Neuronal stem cell (in vitro differentiated cells): ENCODE measurements at regions not wholly inside any gene's neighbourhood (a gene's known extent, or its start where the extent isn't known, plus 50 kb on each side); places are given as distances from the start of the nearest gene placed in this dataset.

ENCODE experiments used
- DNase-seq: peaks from one replicate; pipeline ENCODE4 v3.0.0-alpha.2; 2013; ENCODE audit warnings: low spot score
- H2AFZ ChIP-seq: one replicate; pipeline ENCODE4 v1.6.1; 2013; ENCODE audit warnings: mild to moderate bottlenecking, low read length, inconsistent platforms
- H2AK5ac ChIP-seq: 2 replicates; pipeline ENCODE4 v1.6.1; 2013; ENCODE audit warnings: low read depth, mild to moderate bottlenecking, inconsistent platforms, low read length, moderate library complexity, mixed read lengths
- H2BK120ac ChIP-seq: 2 replicates; pipeline ENCODE4 v1.6.1; 2013; ENCODE audit warnings: low read depth, mild to moderate bottlenecking, inconsistent platforms, low read length, moderate library complexity, mixed read lengths
- H2BK12ac ChIP-seq: one replicate; pipeline ENCODE4 v1.6.1; 2013; ENCODE audit warnings: low read length, inconsistent platforms
- H2BK15ac ChIP-seq: 2 replicates; pipeline ENCODE4 v1.6.1; 2013; ENCODE audit warnings: mild to moderate bottlenecking, low read length, inconsistent platforms, mixed read lengths
- H2BK5ac ChIP-seq: one replicate; pipeline ENCODE4 v1.6.1; 2013; ENCODE audit warnings: inconsistent platforms, mild to moderate bottlenecking, low read length, moderate library complexity
- H3K14ac ChIP-seq: one replicate; pipeline ENCODE4 v1.6.1; 2013; ENCODE audit warnings: low read length, inconsistent platforms
- H3K18ac ChIP-seq: 2 replicates; pipeline ENCODE4 v1.6.1; 2013; ENCODE audit warnings: low read length, inconsistent platforms
- H3K23ac ChIP-seq: 2 replicates; pipeline ENCODE4 v1.6.1; 2013; ENCODE audit warnings: low read depth, mild to moderate bottlenecking, mixed read lengths, low read length, inconsistent platforms; ENCODE audit not compliant: poor library complexity
- H3K27ac ChIP-seq: replicated peaks from 3 replicates; pipeline ENCODE4 v1.5.1; 2013; ENCODE audit warnings: low read length, inconsistent platforms
- H3K27me3 ChIP-seq, 3 experiments: 2 replicates each; pipeline ENCODE4 v1.6.1; 2013; ENCODE audit warnings: low read length in 3 of 3, mild to moderate bottlenecking in 2 of 3, inconsistent platforms in 1 of 3, low read depth in 1 of 3, mixed read lengths in 1 of 3, moderate library complexity in 1 of 3; ENCODE audit not compliant: control insufficient read depth in 3 of 3, insufficient read depth in 3 of 3
- H3K36me3 ChIP-seq, 2 donors: replicated peaks in 1 of 2; 2 replicates each; pipeline ENCODE4 v1.6.1; 2013; ENCODE audit warnings: low read length in 2 of 2; ENCODE audit not compliant: control insufficient read depth in 2 of 2, insufficient read depth in 2 of 2
- H3K4ac ChIP-seq: 2 replicates; pipeline ENCODE4 v1.6.1; 2013; ENCODE audit warnings: inconsistent platforms, mild to moderate bottlenecking, low read length, moderate library complexity
- H3K4me1 ChIP-seq, 2 donors: 1 replicate in 1 of 2; 2 replicates in 1 of 2; pipeline ENCODE4 v1.6.1; 2013; ENCODE audit warnings: low read length in 2 of 2, low read depth in 1 of 2; ENCODE audit not compliant: control insufficient read depth in 2 of 2, insufficient read depth in 1 of 2
- H3K4me2 ChIP-seq: one replicate; pipeline ENCODE4 v1.6.1; 2013; ENCODE audit warnings: mild to moderate bottlenecking, low read length, inconsistent platforms; ENCODE audit not compliant: insufficient read depth, poor library complexity, severe bottlenecking
- H3K4me3 ChIP-seq, 2 donors: 2 replicates each; pipeline ENCODE4 v1.5.1; 2013; ENCODE audit warnings: low read length in 2 of 2, mild to moderate bottlenecking in 2 of 2, inconsistent platforms in 1 of 2, moderate library complexity in 1 of 2
- H3K79me1 ChIP-seq: one replicate; pipeline ENCODE4 v1.6.1; 2013; ENCODE audit warnings: low read depth, mild to moderate bottlenecking, inconsistent platforms, low read length, moderate library complexity
- H3K9ac ChIP-seq: one replicate; pipeline ENCODE4 v1.6.1; 2013; ENCODE audit warnings: mild to moderate bottlenecking, low read depth, low read length, inconsistent platforms; ENCODE audit not compliant: poor library complexity
- H3K9me3 ChIP-seq, 2 donors: replicated peaks in 1 of 2; 2 replicates each; pipeline versions ENCODE3 to v1.6.1; 2013; ENCODE audit warnings: low read length in 2 of 2, mild to moderate bottlenecking in 2 of 2, inconsistent platforms in 1 of 2, low read depth in 1 of 2, mixed read lengths in 1 of 2, moderate library complexity in 1 of 2; ENCODE audit not compliant: control insufficient read depth in 2 of 2, insufficient read depth in 1 of 2
- H4K8ac ChIP-seq: one replicate; pipeline ENCODE4 v1.6.1; 2013; ENCODE audit warnings: low read depth, mild to moderate bottlenecking, inconsistent platforms, low read length, moderate library complexity
- H4K91ac ChIP-seq: one replicate; pipeline ENCODE4 v1.6.1; 2013; ENCODE audit warnings: low read length, low read depth, mild to moderate bottlenecking, inconsistent platforms; ENCODE audit not compliant: poor library complexity
- WGBS, 2 donors: extraction: QIAGEN DNeasy Blood & Tissue Kit; methylation state at CpG; one replicate each; pipeline ENCODE4 v1.1.7; 2013; ENCODE audit warnings: missing lambda C conversion rate in 2 of 2, mixed read lengths in 1 of 2; ENCODE audit not compliant: insufficient read length in 2 of 2, insufficient replicate concordance in 1 of 2; ENCODE audit errors: extremely low coverage in 2 of 2; 5-methylcytosine and 5-hydroxymethylcytosine counted together

GRCh38 chr6:71080133-71080532 lies 123.3 kb upstream of the B3GAT2 start:
- Histone ChIP-seq H3K36me3 (no peaks in the 10 kb centered on the region), H4K8ac (no peak overlapping the region), H2AFZ (no peak overlapping the region), H2BK5ac (no peak overlapping the region), H3K79me1 (no peaks in the 10 kb centered on the region), H2BK15ac (no peak overlapping the region), H3K9me3 (no peaks in the 10 kb centered on the region), H3K9ac (no peak overlapping the region), H3K23ac (no peak overlapping the region), H2AK5ac (no peak overlapping the region), H3K27ac (no peak overlapping the region), H3K14ac (no peak overlapping the region), H3K18ac (no peak overlapping the region), H3K27me3 (no peaks in the 10 kb centered on the region), H4K91ac (no peak overlapping the region), H2BK120ac (no peak overlapping the region), H3K4ac (no peak overlapping the region), H3K4me3 (no peak overlapping the region), H3K4me1 (no peaks in the 10 kb centered on the region), H2BK12ac (no peak overlapping the region), H3K4me2 (no peak overlapping the region)
- WGBS, 2 donors, result no CpG with 5 or more reads among the region's 2 CpGs
- no peak for DNase-seq

GRCh38 chr6:71080826-71081225 lies 124.0 kb upstream of the B3GAT2 start:
- no CpG with 5 or more reads among the region's 4 CpGs for WGBS, 2 donors
- no peaks in the 10 kb centered on the region for H3K27me3 ChIP-seq
- no peak overlapping the region for H3K14ac ChIP-seq
- H4K91ac ChIP-seq, result no peak overlapping the region
- no peaks in the 10 kb centered on the region for H3K9me3 ChIP-seq
- no peaks in the 10 kb centered on the region for H3K79me1 ChIP-seq
- H4K8ac ChIP-seq, result no peak overlapping the region
- no peak overlapping the region for H3K9ac ChIP-seq
- no peak overlapping the region for H3K23ac ChIP-seq
- no peaks in the 10 kb centered on the region for H3K4me1 ChIP-seq
- H3K4me3 ChIP-seq, result no peak overlapping the region
- no peak overlapping the region for H3K4me2 ChIP-seq
- H3K36me3 ChIP-seq, result no peaks in the 10 kb centered on the region
- H2BK120ac ChIP-seq, result no peak overlapping the region
- no peak overlapping the region for H2AK5ac ChIP-seq
- no peak overlapping the region for H3K18ac ChIP-seq
- no peak overlapping the region for H2BK5ac ChIP-seq
- no peak for DNase-seq
- no peak overlapping the region for H3K4ac ChIP-seq
- H2AFZ ChIP-seq, result no peak overlapping the region
- H2BK15ac ChIP-seq, result no peak overlapping the region
- H3K27ac ChIP-seq, result no peak overlapping the region
- H2BK12ac ChIP-seq, result no peak overlapping the region

GRCh38 chr6:71082033-71082650 lies 125.3 kb upstream of the B3GAT2 start:
- H2AFZ ChIP-seq, result no peak overlapping the region
- no peaks in the 10 kb centered on the region for H3K4me1 ChIP-seq
- DNase-seq, result no peak
- H3K4me2 ChIP-seq, result no peak overlapping the region
- H3K9me3 ChIP-seq, result no peaks in the 10 kb centered on the region
- no peak overlapping the region for H2BK15ac ChIP-seq
- no peak overlapping the region for H2BK12ac ChIP-seq
- no peak overlapping the region for H4K8ac ChIP-seq
- no peaks in the 10 kb centered on the region for H3K27me3 ChIP-seq
- H3K14ac ChIP-seq, result no peak overlapping the region
- no peak overlapping the region for H3K4ac ChIP-seq
- H2AK5ac ChIP-seq, result no peak overlapping the region
- H2BK5ac ChIP-seq, result no peak overlapping the region
- no CpG with 5 or more reads among the region's 6 CpGs for WGBS, 2 donors
- H3K9ac ChIP-seq, result no peak overlapping the region
- H4K91ac ChIP-seq, result no peak overlapping the region
- no peak overlapping the region for H3K18ac ChIP-seq
- no peak overlapping the region for H2BK120ac ChIP-seq
- no peaks in the 10 kb centered on the region for H3K79me1 ChIP-seq
- no peak overlapping the region for H3K4me3 ChIP-seq
- no peaks in the 10 kb centered on the region for H3K36me3 ChIP-seq
- H3K27ac ChIP-seq, result no peak overlapping the region
- no peak overlapping the region for H3K23ac ChIP-seq

- Histone ChIP-seq H2BK120ac (no peak overlapping the region), H2AFZ (no peak overlapping the region), H4K8ac (no peak overlapping the region), H2BK15ac (no peak overlapping the region), H4K91ac (no peak overlapping the region), H3K18ac (no peak overlapping the region), H3K23ac (no peak overlapping the region), H3K4me3 (no peak overlapping the region), H3K9ac (no peak overlapping the region), H2BK5ac (no peak overlapping the region), H3K27me3 (no peaks in the 10 kb centered on the region), H2BK12ac (no peak overlapping the region), H3K4ac (no peak overlapping the region), H3K79me1 (no peaks in the 10 kb centered on the region), H3K9me3 (no peaks in the 10 kb centered on the region), H3K4me1 (no peaks in the 10 kb centered on the region), H3K4me2 (no peak overlapping the region), H2AK5ac (no peak overlapping the region), H3K14ac (no peak overlapping the region), H3K36me3 (no peaks in the 10 kb centered on the region), H3K27ac (no peak overlapping the region)
- no peak for DNase-seq
- WGBS, 2 donors, result no CpG with 5 or more reads among the region's 6 CpGs
Observed at GRCh38 chr6:71083308-71083820, 126.5 kb upstream of the B3GAT2 start.
